Body of pancreas (tissue), 4 donors: ENCODE measurements at regions not wholly inside any gene's neighbourhood (a gene's known extent, or its start where the extent isn't known, plus 50 kb on each side); places are given as distances from the start of the nearest gene placed in this dataset.

ENCODE experiments used
- POLR2A ChIP-seq, 3 donors: fragments of 450-650 bp; IDR thresholded peaks; one replicate each; pipeline ENCODE4 v1.6.1; 2016; ENCODE audit warnings: antibody characterized with exemption in 3 of 3, mild to moderate bottlenecking in 2 of 3
- TF ChIP-seq, protein P1 (sequence below), 7 experiments: fragments of 450-650 bp in 4 of 7; fragments of 200-600 bp in 3 of 7; sonication (generic) in 3 of 7; IDR thresholded peaks; one replicate each; pipeline ENCODE4 v1.5.1; 2016 to 2019; ENCODE audit warnings: antibody characterized with exemption in 7 of 7

DNA sequence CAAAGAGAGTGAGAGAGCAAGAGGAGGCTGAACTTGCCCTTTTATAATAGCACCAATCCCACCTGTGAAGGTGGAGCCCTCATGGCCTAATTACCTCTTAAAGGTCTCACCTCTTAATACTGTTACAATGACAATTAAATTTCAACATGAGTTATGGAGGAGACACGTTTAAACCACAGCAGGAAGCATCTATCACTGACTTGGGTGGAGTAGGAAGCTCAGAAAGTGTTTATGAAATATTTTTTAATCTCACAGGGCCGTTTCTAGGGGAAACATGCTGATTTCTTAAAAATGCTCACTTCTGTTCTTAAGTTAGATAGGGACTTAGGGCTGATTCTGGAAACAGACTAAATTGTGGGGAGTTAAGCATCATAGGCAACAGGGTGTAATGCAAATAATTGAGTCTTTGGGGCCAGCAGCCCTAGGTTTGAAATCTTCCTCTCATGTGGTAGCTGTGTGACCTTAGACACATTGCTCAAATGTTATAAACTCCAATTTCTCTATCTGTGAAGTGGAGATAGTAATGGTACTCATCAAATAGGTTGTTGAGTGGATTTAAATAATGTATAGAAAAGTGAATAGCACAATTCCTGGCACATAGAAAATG, 133.3 kb upstream of the KLHL25 start:
- TF ChIP-seq, protein P1, sequence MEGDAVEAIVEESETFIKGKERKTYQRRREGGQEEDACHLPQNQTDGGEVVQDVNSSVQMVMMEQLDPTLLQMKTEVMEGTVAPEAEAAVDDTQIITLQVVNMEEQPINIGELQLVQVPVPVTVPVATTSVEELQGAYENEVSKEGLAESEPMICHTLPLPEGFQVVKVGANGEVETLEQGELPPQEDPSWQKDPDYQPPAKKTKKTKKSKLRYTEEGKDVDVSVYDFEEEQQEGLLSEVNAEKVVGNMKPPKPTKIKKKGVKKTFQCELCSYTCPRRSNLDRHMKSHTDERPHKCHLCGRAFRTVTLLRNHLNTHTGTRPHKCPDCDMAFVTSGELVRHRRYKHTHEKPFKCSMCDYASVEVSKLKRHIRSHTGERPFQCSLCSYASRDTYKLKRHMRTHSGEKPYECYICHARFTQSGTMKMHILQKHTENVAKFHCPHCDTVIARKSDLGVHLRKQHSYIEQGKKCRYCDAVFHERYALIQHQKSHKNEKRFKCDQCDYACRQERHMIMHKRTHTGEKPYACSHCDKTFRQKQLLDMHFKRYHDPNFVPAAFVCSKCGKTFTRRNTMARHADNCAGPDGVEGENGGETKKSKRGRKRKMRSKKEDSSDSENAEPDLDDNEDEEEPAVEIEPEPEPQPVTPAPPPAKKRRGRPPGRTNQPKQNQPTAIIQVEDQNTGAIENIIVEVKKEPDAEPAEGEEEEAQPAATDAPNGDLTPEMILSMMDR (IDR thresholded peaks at IDR 0.05): no peak
- no peak for TF ChIP-seq POLR2A (IDR thresholded peaks at IDR 0.05)
